ENCODE measurements at regions not wholly inside any gene's neighbourhood (a gene's known extent, or its start where the extent isn't known, plus 50 kb on each side); places are given as distances from the start of the nearest gene placed in this dataset.

DNA sequence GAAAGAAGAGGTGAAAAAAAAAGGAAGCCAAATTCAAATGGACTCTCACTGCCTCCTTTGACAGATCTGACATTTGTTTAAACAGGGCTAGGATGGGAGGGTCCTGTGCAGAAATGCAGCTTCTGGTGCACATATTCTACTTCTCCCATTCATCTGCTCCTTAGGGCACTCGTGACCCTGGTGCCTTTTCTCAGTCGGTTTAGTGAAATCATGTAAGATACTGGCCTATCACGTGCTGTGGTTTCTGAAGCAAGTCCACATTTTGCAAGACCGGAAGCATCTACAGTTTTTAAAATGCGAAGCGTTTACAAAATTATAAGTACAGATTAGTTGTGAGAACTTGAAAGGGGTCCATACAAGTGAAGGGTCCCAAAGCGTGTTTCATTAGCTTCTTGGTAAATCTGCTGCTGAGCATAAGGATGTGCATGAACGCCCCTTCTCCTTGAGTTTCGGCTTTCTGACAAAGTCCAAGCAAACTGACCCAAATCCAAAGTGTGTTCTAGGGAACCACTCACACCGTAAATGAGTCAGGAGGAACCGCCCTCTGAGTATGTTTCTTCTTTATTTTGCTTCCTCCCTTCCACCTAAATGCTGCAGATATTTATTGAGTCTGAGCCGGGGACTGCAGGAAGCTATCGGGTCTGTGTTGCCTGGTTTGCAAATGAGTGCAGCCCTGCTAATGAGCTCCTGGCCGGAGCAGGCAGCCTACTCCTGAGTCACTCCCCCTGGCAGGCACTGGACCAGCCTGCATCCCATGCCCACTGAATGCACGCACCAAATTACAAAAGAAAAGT, 323.8 kb upstream of the JARID2 start:
- DNase-seq, result peak in 39 of 56 donors; percentile 4 to 70 (median 23)

DNA sequence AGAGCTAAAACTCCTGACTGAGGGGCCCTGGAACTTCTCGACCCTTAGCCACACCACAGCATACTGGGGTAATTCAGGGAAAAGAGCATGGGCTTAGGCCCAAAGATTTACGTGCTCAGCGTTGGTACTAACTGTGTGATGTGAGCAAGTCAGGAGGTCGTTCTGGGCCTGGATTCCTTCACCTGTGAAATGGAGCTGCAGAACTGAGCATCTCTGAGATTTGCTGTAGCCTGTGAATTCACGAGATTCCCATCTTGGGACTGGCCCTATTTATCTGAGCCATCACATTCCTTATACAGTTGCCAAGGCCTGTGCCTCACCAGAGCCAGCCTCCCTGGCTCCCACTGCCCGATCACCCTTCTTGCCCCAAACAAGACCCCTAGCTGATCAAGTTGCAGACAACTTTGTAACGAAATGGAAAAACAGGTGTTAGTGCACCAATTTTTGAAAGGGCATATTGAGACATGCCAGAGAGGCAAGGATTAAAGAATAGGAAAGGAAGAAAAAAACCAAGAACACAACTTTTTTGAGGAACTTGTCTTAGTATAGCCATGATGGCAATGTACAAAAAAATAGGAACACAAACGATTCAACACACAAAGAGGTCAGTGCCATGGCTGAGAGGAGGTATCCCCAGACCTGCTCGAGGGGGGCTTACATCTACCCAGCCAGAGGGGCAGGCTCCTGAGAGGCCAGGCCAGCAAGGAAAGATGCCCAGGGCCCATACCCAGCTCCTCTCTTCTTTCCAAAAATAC, 323.0 kb upstream of the JARID2 start:
- peak in 3 of 56 donors; percentile 7 to 44 (median 14) for DNase-seq

DNA sequence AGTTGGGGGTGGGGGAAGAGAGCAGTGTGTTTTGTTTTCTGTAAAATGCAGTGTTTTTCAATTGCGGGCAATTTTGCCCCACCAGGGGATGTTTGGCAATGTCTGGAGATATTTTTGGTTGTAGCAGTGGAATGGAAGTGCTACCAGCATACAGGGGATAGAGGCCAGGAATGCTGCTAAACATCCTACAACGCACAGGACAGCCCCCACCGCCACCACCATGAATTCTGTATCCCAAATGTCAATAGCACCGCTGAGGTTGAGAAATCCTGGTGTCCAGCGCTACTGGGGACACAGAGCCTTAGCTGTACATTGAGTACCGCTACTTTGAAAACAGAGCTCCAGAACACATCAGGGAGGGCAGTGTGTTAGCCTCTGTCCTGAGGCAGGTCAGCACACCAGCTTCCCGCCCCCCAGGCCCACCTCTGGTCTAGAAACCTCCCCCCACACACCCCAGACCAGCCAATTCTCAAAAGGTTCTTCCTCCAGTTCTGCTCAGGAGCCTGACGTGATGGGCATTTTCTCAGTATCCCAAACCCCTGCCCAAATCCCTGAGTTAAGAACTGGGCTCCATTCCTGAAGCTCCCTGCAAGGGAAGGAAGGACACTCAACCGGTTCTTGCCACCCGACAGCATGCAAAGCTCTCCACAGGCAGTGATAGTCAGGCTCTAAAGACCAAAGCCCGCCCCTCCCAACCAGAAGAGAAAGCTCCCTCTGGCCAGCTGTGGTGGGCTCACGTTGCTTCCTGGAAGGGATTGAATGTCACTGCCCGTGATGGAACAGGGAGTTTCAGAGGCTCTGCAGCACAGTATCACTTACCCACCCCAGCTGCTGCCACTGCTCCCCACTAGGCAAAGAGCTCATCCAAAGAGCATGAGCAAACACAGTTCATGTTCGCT, 321.5 kb upstream of the JARID2 start:
- no peak for DNase-seq

DNA sequence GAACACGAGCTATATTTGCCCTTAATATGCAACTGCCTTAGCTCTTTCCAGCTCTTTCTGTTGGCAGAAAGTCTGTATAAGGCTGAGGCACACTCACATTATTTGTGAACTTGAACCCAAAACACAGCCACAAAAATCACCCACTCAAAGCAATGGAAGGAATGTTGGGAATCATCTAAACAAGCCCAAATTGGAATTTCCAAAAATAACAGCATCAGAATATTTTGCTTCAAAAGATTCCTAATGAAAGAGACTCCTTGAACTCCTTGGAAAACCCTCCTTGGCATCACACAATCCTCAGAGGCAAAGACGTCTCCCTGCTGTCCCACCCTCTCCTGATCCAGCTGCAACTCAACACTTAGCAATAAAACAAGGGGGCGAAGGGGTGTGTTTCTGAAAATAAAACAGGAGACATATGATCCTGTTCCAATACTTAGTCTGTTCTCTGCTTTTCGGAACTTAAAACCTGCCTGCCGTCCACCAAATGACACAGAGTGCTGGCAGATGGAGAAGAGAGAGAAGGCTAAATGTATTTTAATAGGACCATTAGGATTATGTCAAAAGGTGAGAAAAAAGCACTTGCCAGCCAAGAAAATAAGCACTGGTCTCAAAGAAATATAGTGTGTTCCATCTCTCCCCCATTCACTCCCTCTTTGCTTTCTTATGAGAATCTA, 320.7 kb upstream of the JARID2 start:
- no peak for DNase-seq

DNA sequence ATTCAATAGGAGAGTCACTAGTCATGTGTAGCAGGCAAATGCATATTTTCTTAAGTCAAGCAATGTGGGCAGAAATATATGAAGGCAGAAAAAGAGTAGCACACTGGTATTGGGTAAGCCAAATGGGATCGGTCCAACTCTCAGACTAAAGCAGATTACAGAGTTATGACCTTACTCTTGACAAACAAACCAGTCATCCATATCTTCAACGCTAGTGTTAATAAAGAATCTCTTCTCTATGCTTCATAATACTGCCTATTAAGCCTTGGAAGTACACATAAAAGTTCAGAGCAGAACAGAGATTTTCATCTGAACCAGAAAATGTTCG, 320.2 kb upstream of the JARID2 start:
- no peak for DNase-seq

DNA sequence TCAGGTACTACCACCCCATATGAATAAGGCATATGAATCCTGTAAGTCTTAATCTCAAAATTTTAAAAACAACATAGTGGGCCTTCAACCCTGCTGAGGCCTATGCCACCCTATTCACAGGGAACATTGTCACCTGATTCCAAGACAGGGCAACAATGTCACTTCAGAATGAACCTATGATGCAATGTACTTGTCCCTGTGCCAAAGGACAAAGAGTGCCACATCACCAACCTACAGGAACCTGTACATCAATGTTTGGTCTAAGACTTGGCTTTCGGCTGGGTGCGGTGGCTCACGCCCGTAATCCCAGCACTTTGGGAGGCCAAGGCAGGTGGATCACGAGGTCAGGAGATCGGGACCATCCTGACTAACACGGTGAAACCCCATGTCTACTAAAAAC, 318.5 kb upstream of the JARID2 start:
- DNase-seq, result no peak

DNA sequence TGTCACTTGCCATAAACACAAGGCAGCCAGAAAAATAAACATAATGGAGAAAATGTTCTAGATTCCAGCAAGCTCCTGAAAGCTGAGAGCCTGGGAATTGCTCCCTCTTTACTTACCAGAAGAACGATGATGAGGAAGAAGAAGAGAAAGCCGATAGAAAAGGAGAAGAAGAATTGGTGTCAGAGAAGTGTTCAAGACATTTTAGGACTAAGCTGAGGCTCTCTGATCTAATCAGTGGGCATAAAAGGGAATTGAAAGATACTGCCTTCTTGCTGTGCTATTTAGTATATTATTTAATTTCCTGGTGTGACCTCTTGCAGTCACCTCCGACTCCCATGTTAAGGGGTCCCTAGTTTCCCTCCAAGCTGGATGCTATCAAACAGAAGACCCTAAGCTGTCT, 316.6 kb upstream of the JARID2 start:
- DNase-seq, result no peak

DNA sequence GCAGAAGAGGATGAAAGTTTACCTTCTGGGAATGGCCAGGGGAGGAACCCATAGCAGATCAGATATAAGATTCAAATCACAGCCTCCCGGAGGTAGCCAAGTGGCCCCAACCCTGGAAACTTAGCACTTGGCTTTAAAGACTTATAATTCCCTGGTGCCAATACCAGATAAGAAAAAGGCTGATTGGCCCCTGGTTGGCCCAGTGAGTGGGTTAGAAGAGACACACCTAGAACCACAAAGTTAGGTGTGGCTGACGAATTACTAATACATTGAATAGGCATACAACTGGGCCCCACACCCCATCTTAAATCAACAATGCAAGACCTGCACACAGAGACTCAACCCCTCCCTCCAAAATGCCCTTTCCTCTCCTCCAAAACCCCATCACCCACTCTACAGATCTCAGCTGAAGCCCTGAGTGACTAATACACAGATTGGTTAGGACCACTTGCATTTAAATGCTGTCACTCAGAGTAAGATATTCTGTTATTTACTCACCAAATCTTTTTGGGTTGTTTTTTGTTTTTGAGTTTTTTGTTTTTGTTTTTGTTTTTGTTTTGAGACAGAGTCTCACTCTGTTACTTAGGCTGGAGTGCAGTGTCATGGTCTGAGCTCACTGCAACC, 315.4 kb upstream of the JARID2 start:
- DNase-seq, result no peak

DNA sequence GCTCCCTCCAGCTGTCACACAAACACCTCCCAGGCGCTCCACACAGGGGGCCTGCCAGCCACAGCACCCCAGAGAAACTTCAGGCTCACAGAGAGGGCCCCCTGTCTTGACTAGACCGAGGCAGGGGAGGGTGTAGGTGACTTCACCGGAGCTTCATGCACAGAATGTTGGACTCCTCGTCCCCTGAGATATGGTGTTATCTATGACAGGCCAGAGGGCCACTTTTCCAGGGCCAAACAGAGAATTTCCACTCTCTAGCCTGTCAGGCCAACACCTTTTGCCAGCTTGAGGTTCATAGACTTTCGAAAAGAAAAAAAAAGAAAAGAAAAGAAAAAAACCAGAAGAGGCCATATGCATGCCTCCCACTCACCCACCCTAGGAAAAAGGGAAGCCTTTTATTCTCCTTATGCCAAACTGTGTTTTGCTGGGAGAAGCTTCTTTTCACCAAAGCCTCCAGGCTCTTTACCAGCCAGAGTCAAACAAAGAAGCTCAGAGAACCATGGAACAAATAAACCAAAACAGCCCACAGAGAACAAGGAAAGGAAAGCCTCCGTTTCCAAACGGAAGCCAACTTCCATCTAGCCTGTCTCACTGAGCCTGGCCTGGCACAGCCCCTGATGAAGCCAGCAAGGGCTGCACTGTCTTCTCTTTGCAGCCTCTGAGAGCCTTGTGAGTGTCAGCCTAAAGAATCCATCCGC, 313.2 kb upstream of the JARID2 start:
- peak in 33 of 56 donors; percentile 4 to 48 (median 19) for DNase-seq

DNA sequence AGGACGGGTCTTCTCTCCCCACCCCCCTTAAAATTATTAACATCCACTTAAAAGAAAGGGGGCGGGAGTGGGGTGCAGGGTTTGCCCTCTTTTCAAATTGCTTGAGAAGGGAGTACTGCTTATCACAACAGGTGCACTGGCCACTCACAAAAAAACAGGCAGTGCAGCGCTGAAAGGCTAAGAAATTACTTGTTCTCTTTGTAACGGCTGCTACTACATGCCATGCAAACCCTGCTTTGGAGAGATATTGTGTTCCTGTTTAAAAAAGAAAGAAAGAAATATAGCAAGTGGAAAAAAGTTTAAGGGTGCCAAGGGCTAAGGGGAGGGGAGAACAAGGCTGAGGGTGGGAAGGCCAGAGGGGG, 312.7 kb upstream of the JARID2 start:
- DNase-seq, result no peak

DNA sequence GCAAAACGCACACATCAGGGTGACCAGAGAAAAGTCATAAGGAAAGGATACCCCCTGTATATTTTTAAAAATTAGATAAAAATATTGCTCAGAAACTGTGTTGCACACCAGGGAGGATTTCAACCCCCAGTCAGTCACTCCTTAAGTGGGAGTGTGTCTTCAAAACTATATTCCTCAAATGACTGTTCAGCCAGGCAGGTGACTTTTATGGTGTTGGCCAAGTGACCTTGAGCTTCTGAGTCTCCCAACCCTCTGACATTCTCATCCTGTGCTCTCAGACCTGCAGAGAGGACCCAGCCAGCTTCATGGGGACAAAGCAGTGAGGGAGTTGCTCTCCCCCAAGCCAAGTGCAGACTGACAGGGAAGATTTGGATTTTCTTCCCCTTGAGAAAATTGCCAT, 311.9 kb upstream of the JARID2 start:
- no peak for DNase-seq

DNA sequence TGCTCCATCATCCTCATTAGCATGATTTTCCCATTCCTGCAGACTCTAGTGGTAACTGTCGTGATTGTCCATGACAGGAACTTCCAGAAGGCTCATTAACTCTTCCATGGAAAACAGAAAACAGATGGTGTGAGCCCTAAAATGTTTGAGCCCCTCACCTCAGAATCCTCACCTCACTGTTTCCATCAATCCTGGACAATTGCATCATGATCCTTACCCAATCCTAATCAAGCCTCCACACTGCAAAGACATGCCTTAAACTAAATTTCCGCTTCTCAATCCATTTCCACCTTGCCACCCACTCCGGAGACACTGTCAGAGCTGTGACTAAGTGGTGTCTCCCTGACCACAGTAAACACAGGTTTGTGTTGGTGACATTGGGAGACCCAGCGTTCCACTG, 311.0 kb upstream of the JARID2 start:
- DNase-seq, result no peak

DNA sequence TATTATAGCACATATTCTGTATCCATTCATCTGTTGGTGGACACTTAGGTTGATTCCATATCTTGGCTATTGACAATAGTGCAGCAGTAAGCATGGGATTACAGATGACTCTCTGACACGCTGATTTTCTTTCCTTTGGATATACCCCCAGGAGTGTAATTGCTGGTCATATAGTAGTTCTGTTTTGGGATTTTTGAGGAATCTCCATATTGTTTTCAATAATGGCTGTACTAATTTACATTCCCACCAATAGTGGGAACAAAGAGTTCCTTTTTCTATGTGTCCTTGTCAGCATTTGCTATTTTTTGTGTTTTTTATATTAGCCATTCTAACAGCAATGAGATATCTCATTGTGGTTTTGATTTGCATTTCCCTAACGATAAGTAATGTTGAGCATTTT, 309.0 kb upstream of the JARID2 start:
- DNase-seq, result no peak

DNA sequence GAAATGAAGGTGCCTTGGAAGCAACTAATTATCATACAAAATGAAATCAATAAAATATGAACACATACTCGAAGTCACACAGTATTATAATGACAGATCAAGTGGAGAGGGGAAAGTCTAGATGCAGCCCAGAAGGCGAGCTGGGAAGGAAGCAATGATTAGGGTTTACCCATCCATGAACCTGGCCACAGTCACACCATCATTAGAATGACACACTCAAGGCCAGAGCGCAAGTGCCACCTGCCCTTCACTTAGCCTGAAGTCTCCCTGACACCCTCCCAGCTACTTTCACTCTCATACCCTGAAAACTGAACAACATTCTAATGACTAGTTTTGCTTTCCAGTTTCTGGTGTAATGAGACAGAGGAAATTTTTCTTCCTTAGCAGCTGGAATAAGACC, 302.8 kb upstream of the JARID2 start:
- DNase-seq, result no peak

DNA sequence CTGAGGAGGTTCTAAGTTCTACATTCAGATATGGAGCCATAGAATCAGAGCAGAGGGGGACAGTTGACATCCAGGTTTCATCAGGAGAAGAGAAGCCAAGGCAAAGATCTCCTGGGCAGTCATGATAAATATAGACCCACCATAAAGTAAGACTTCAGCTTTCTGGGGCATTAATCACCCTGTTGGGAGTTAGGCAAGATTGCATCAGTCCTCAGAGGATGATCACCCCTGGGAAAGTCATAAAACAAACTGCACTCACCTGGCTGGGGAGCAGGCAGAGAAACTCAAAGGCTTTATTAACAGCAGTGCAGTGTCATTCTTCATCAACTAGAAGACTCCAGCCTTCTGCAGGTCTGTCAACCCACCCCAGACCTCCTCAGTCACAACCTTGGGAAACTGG, 301.3 kb upstream of the JARID2 start:
- no peak for DNase-seq

DNA sequence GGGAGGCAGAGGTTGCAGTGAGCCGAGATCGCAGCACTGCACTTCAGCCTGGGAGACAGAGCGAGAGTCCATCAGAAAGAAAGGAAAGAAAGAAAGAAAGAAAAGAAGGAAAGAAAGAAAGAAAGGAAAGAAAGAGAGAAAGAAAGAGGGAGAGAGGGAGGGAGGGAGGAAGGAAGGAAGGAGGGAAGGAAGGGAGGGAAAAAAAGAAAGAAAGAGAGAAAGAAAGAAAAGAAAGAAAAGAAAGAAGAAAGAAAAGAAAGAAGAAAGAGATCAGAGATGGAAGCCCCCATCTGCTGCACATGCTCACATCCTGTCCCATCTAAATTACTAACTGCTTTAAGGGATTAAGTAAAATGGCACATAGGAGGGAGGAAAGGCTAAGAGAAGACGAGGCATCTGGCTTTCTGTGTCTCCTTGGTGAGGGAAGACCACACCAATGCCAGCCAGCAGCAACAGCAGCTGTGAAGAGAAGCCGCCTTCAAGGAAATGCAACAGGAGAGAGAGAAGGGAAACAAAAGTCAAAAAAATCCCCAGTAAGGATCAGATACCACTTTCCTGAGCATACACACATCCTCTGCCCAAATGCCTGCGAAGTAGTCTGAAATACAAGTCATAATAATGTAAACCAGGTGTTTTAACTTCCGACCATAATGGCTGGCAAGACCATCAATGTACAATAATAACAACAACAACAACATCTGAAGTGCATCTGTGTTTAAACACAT, 300.2 kb upstream of the JARID2 start:
- no peak for DNase-seq

DNA sequence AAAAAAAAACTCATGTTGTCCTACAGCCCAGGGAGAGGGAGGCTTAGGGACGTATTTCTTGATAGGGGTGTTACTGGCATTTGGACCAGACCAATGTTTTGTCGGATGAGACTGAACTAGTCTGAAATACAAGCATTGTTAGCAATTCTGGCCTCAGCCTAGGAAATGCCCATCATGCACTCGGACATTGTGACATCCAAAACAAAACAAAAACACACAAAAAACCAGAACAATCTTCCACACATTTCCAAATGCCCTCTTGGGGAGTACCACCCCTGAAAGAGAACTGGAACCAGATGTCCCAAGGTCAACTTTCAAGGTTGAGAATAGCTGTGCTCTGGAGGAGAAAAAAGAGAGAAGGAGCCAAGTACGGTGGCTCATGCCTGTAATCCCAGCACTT, 299.1 kb upstream of the JARID2 start:
- no peak for DNase-seq

DNA sequence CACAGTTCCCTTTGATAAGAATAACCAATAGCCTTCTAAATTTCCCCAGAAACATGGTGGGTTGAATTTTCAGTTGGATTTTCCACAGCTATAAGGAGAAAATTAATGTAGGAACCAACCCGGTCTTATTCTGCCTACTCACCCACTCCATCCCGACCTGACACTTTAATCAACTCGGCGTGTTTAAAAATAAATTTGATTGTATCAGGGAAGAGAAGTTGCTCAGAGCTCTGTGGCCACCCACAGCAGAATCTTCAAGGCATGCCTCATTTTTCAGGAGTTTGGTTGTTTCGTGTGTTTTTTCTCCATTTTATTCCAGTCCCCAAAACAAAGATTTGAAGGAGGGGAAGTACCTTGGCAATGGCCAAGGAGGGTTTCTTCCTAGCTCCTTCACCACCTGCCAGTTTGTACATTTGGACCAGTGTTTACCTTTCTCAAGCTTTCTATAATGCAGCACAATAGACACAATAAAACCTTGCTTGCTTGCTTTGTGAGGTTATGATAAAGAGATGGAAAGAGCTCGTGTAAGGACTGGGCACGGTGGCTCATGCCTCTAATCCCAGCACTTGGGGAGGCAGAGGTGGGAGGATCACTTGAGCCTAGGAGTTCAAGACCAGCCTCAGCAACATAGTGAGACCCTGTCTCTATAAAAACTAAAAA, 297.2 kb upstream of the JARID2 start:
- peak in 10 of 56 donors; percentile 1 to 36 (median 5) for DNase-seq

All from nucleus accumbens (tissue), 56 donors.